ENCODE measurements at regions not wholly inside any gene's neighbourhood (a gene's known extent, or its start where the extent isn't known, plus 50 kb on each side); places are given as distances from the start of the nearest gene placed in this dataset.

DNA sequence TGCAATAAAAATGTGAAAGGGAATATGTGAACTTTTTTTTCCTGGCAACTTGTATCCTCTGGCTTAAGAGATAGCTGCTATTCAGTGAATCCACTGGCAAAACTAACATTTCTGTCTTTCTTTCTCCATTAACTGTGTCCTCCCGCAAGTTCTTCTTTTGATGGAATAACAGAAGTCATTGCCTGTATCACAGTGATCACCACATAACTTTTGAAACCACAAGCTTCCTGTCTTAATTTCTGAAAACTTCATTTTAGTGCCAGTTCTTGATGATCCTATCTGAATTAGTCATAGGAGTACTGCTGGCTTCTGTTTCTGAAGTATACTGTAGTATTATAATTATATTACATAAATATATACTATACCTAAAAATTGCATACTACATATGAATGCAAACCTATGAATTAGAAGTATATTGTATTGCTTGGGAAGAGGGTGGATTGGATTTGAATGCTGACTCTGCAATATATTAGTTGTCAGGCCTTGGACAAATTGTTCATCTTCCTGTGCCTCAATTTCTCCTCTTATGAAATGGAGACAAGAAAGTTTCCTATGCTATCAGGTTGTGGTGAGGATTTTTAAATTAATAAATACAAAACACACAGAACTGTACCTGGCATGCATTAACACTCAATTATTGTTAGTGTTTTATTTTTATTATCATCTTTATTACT is 441.6 kb downstream of the CETN3 start:
- no peak overlapping the region for H3K27ac ChIP-seq (ENCODE audit: low read length)
- no peak overlapping the region for H3K4me3 ChIP-seq (ENCODE audit: low read length)
- no peak overlapping the region for H3K4me2 ChIP-seq (ENCODE audit: low read length)
- no peaks in the 10 kb centered on the region for H3K36me3 ChIP-seq (ENCODE audit: low read depth, low read length)
- H3K27me3 ChIP-seq (ENCODE audit: low read length): no peaks in the 10 kb centered on the region
- no peak overlapping the region for H3K9ac ChIP-seq (ENCODE audit: low read length)
- H4K20me1 ChIP-seq (ENCODE audit: low read length): no peaks in the 10 kb centered on the region
- DNase-seq: peak; percentile 28
- POLR2A ChIA-PET (ENCODE audit: unreplicated experiment): no interaction called here
- peak; percentile 75 for ATAC-seq
- no peak overlapping the region for H2AFZ ChIP-seq (ENCODE audit: low read length)
- no peaks in the 10 kb centered on the region for H3K4me1 ChIP-seq (ENCODE audit: insufficient read depth, low read length)
- H3K9me2 ChIP-seq (replicated peaks; ENCODE audit: low read length): no peaks in the 10 kb centered on the region
- TF ChIP-seq CTCF (conservative IDR thresholded peaks at IDR 0.05; ENCODE audit: low read depth, low read length) (no peak), EZH2 (IDR thresholded peaks at IDR 0.05; ENCODE audit: low read length, unreplicated experiment) (no peak), EZH2phosphoT487 (IDR thresholded peaks at IDR 0.05; ENCODE audit: borderline replicate concordance, low read length) (no peak)
- no peaks in the 10 kb centered on the region for H3K79me2 ChIP-seq (ENCODE audit: low read length)
- no TSS peak for BruUV-seq (replicated peaks)
- intact Hi-C loops (cut with micrococcal nuclease): loop anchor here (5.0 kb wide), 1 partner anchor 214 kb away; no protein-coding TSS in a partner anchor
- CTCF ChIA-PET: no interaction called here
- H3K9me3 ChIP-seq (ENCODE audit: low read length): no peaks in the 10 kb centered on the region
- H3F3A ChIP-seq (ENCODE audit: low read length, unreplicated experiment): no peaks in the 10 kb centered on the region

- Histone ChIP-seq H3K79me2 (ENCODE audit: low read length) (no peaks in the 10 kb centered on the region), H4K20me1 (ENCODE audit: low read length) (no peaks in the 10 kb centered on the region), H3K4me1 (ENCODE audit: insufficient read depth, low read length) (no peaks in the 10 kb centered on the region), H3K9me2 (replicated peaks; ENCODE audit: low read length) (no peaks in the 10 kb centered on the region), H3K4me3 (ENCODE audit: low read length) (no peak overlapping the region), H3K36me3 (ENCODE audit: low read depth, low read length) (no peaks in the 10 kb centered on the region), H3K9me3 (ENCODE audit: low read length) (no peaks in the 10 kb centered on the region), H3K27me3 (ENCODE audit: low read length) (no peaks in the 10 kb centered on the region), H3K9ac (ENCODE audit: low read length) (no peak overlapping the region), H3K27ac (ENCODE audit: low read length) (no peak overlapping the region), H2AFZ (ENCODE audit: low read length) (no peak overlapping the region), H3K4me2 (ENCODE audit: low read length) (no peak overlapping the region), H3F3A (ENCODE audit: low read length, unreplicated experiment) (no peaks in the 10 kb centered on the region)
- ChIA-PET CTCF (no interaction called here), POLR2A (ENCODE audit: unreplicated experiment) (no interaction called here)
- no TSS peak for BruUV-seq (replicated peaks)
- ATAC-seq: no peak
- DNase-seq: no peak
- intact Hi-C loops (cut with micrococcal nuclease): no loop called here
- TF ChIP-seq EZH2 (IDR thresholded peaks at IDR 0.05; ENCODE audit: low read length, unreplicated experiment): no peak
- TF ChIP-seq CTCF (conservative IDR thresholded peaks at IDR 0.05; ENCODE audit: low read depth, low read length): no peak
- no peak for TF ChIP-seq EZH2phosphoT487 (IDR thresholded peaks at IDR 0.05; ENCODE audit: borderline replicate concordance, low read length)
Observed at GRCh38 chr5:89956838-89957237, 452.7 kb downstream of the CETN3 start.

GRCh38 chr5:89954916-89955315 is 454.6 kb downstream of the CETN3 start:
- no peaks in the 10 kb centered on the region for H3K4me1 ChIP-seq (ENCODE audit: insufficient read depth, low read length)
- intact Hi-C loops (cut with micrococcal nuclease): no loop called here
- ChIA-PET CTCF (no interaction called here), POLR2A (ENCODE audit: unreplicated experiment) (no interaction called here)
- H3K36me3 ChIP-seq (ENCODE audit: low read depth, low read length): no peaks in the 10 kb centered on the region
- BruUV-seq (replicated peaks): no TSS peak
- H4K20me1 ChIP-seq (ENCODE audit: low read length): no peaks in the 10 kb centered on the region
- H3K27ac ChIP-seq (ENCODE audit: low read length): no peak overlapping the region
- no peaks in the 10 kb centered on the region for H3K9me2 ChIP-seq (replicated peaks; ENCODE audit: low read length)
- H3K4me3 ChIP-seq (ENCODE audit: low read length): no peak overlapping the region
- ATAC-seq (no peak), DNase-seq (no peak)
- H3K4me2 ChIP-seq (ENCODE audit: low read length): no peak overlapping the region
- H3K27me3 ChIP-seq (ENCODE audit: low read length): no peaks in the 10 kb centered on the region
- no peak overlapping the region for H2AFZ ChIP-seq (ENCODE audit: low read length)
- no peak overlapping the region for H3K9ac ChIP-seq (ENCODE audit: low read length)
- TF ChIP-seq CTCF (conservative IDR thresholded peaks at IDR 0.05; ENCODE audit: low read depth, low read length): no peak
- no peak for TF ChIP-seq EZH2phosphoT487 (IDR thresholded peaks at IDR 0.05; ENCODE audit: borderline replicate concordance, low read length)
- no peak for TF ChIP-seq EZH2 (IDR thresholded peaks at IDR 0.05; ENCODE audit: low read length, unreplicated experiment)
- no peaks in the 10 kb centered on the region for H3F3A ChIP-seq (ENCODE audit: low read length, unreplicated experiment)
- H3K9me3 ChIP-seq (ENCODE audit: low read length): no peaks in the 10 kb centered on the region
- no peaks in the 10 kb centered on the region for H3K79me2 ChIP-seq (ENCODE audit: low read length)

Data from PC-3 (cell line).